ENCODE measurements at regions not wholly inside any gene's neighbourhood (a gene's known extent, or its start where the extent isn't known, plus 50 kb on each side); places are given as distances from the start of the nearest gene placed in this dataset.

DNA sequence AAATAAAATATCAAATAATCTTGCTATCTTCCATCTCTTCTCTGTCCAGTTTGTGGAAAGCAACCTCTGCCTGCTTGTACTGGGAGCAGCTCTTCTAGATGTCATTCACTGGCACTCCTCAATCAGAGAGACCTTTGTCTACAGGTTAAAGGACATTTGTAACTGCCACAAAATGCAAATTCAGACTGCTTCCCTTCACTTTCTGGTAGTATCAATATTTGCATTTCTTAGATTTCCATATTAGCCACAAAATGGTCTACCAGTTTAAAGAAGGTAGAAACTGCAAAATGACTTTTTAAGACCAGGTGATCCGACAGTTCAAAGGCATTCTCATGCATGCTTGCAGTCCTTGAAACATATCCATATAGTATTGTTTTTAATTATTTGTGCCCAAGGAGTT is 51.7 kb upstream of the RCN1 start:
- DNase-seq = no peak

DNA sequence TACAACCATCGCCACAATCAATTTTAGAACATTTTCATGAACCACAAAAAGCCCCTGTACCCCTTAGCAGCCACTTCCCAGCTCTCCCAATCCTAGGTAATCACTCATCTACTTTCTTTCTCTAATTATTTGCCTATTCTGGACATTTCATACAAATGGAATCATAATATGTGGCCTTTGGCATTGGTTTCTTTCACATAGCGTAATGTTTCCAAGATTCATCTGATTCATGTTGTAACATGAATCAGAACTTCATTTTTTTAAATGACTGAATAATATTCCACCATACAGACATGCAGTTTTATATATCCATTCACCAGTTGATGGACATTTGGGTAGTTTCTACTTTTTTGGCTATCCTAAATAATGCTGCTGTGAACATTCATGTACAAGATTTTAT is 56.2 kb upstream of the RCN1 start:
- DNase-seq = no peak

DNA sequence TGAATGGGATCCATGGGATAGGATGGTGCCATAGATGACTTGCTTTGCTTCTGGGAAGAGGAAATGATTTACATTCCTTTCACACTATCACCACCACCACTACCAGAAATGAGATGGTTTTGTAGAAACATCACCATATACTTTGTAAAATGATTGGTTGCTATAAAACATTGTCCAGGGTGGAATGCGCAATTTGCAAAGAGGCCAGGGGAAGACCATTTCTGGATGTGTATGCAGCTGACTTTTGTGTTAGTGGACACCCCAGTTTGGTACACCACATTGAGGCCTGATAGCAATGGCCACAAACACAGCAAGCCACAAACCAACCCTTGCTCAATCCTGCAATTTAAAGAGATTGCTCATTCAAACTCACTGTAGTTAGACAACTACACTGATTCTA is 56.7 kb upstream of the RCN1 start:
- DNase-seq = no peak

DNA sequence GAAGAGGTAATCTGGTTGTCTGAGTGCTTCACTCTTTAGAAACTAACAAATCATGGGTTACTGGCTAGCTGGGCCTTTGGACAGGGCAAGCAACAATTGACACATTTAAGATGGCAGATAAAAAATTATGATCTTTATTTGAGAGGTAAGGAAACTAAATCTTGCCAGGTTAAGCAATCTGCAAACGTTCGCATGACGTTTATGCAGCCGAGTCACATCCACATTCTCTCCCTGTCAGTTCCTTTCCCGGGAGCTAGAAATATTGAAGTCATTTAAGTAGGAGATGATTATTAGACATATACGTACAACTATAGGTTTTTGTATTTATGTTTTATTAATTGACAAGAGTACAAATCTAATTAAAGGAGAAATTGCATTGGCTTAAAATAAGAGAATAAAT is 57.4 kb upstream of the RCN1 start:
- no peak for DNase-seq

DNA sequence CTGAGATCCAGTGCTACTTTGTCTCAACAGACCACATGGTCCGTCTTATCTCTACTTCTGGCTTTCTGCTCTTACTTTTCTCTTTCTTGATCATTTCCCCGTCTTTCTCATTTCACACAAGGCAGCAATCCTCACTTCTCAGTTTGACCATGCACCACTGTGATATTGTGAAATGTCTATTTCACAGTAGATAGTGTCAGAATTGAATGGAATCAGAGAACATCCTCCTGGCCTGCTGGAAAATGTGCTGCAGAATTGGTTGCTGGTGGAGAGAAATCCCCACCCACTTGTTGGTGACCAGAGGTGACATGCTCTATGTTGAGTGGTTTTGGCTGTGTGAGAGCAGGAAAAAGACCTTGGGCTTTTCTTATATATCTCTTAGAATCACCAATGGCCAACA is 57.8 kb upstream of the RCN1 start:
- no peak for DNase-seq

DNA sequence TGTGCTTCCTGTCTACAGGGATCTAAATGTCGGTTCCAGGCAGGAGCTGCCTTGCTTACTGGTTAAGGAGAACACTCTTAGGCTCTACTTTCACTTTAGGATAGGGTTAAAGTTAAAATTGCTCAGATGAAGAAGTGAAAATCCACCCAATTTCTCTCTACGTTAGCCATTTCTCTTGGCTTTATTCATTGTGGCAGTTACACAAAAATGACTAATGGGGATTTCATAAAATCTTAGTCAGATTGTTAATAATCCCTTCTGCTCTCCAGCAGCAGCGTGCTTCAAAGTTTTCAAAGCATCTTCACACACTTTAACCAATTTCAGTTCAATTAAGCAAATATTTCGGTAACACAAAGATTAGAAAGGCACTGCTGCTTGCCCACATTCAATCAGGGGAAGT is 58.4 kb upstream of the RCN1 start:
- DNase-seq = no peak

DNA sequence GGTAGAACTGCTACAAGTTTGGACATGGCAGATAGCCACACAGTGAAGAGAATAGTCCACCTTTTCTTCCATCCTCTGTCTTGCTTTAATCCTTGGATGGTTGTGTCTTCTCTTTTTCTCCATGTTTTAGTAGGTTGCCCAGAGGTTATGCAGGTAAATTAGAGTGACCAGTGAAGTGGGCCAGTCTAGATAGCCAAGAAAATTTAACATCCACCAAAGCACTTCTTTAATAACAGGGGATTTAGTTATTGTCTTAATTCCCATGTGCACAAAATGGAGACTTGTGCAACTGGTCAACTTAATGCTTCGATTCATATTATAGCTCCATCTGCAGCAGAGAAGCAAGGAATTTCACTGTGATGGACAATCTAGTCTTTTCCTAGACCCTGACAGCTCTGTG is 58.8 kb upstream of the RCN1 start:
- no peak for DNase-seq

DNA sequence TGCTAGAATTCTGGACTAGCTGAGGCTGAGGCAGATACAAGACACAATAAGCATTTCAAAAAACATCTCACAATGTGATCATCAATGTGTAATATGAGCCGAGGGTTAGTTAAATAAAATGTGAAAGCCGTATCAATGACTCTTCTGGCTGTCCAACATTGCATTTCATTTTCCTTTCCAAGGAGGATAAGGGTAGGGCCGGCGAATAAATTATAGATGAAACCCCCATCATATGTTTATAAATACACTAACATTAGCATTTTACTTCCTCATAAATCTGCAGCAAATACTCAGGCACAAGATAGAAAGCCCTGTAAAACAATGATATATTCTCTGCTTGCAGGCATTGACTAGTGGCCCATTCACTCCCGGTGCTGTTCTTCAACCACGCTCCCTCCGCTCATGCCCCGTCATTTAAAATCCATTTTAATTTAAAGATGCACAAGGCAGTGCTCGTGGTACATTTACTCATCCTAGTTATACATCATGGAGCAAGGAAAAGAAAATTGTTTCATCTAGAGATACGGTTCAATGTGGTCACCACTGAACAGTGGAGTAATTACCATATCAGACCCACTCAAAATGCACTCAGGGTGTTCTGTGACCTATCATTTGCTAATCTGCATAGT is 59.9 kb upstream of the RCN1 start:
- no peak for DNase-seq

DNA sequence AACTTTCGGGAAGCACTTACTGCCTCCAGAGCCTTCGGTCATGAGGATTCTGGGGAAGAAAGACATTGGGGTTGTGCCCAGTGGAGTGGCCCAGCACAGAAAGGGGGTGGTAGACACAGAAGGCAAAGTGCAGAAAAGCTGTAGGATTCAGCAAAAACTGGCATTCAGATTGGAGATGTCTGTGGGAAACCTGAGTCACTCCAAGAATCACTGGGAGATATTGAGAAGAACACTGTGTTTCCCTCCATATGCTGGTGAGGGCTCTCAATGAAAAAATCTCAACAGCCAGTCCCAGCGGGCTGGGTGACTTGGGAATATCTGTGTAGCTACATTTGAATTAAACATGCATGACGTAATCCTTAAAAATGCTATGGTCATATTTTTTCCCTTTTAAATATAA is 61.2 kb upstream of the RCN1 start:
- DNase-seq = no peak

DNA sequence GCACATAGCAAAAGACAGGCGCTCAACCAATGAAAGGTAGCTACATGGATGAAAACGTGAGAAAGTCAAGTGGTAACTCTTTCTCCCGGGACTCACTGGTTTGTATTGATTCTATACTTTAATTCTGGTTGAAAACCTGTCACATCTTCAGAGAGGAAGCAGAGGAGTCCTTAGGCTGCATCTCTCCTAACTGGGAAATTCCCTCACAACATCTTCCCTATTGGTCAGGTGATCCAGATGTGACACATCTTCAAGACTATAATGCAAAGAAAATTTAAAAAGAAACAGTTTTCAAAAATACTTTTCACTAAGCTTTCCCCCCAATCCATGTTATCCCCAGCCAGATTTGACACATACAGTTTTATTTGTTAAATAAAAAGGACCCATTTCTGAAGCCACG is 62.7 kb upstream of the RCN1 start:
- no peak for DNase-seq

DNA sequence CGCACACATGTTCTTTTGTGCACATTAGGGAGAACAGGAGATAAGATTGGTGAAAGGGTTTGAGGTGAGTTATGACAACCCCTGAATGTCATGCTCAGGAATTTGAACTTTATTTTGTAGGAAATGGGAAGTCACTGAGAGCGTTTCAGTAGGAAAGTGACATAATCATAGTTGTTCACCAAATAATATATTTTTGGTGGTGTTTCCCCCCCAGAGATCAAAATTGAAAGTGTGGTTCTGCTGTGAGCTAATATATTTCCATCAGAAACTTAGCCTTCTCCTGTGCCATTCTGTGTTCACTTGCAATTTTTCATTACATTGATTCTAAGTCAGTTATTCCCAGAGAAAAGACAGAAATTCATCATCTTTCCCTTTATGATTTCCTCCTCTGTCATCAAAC is 64.1 kb upstream of the RCN1 start:
- no peak for DNase-seq

DNA sequence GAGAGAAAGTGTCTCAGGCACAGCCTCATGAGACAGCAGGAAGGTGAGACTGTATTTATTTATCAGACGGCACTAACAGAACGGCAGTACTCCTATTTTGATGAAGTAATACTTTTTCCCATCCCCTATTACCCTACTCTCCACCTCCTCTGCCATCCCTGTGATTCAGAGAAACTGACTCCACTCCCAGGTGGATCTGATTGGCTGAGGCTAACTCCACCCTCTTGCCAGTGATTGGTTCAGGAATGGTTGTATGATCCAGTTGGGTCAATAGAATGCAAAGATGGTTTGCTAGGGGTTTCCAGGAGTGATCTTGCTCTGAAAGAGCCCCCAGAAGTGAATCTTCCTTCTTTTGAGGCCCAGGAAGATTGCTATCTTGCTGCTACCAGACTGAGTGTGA is 65.9 kb upstream of the RCN1 start:
- no peak for DNase-seq

DNA sequence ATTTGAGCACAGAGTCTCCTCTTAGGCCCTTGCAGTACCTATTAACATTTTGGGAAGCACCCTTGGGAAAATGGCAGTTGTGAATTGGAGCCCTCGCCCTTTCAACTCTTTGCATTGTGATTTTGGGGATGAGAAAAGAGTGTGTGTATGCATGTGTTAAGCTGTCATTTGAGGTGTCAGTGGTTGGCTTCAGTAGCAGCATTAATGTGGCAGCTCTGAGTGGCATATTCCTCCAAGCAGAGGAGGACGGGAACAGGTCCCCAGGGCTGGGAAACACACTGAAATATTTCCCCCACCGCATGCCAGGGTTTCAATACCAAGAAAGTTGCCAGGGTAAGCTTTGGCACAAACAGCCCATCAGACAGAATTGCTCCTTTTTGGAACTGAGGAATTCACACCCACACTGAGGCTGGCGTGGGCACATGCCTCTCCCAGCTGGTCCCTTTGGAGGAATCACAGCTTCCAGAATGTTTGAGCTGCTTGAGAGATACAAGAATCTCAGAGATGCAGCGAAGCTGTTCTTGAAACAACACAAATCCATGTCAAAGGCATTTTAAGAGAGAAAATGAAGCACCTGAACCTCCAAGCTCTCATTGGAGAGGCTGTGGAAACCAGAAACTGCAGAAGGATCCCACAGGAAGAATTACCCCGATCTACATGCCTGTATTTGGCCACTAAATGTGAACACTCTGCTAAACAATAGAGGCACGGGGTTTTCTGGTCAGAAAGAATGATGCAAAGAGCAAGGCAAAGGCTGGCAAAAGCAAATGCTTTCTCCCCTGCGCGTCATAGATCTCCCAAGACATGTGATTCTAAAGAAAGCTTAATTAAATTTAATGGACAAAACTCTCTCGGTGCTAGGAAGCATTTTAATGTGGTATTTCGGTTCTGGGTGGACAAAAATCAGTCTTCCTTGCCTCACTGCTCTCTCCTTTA is 67.2 kb upstream of the RCN1 start:
- DNase-seq = no peak

DNA sequence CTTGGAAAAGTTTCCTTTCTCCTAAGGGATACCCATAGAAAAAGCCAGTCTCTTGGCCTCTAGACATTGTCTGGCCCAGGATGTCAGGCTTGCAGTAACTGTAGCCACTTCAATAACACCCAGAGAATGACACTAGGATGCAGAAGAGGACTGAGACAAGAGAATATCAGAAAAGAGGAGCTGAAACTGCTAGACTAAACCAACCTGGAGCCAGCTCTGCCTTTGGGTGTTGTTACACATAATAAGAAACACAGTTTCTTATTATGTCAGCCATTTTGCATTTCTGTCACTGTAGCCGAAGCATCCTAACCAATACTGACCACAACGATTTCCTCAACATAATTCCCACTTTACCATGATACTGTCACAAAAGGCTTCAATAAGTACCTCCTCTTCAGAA is 72.2 kb upstream of the RCN1 start:
- DNase-seq = no peak

DNA sequence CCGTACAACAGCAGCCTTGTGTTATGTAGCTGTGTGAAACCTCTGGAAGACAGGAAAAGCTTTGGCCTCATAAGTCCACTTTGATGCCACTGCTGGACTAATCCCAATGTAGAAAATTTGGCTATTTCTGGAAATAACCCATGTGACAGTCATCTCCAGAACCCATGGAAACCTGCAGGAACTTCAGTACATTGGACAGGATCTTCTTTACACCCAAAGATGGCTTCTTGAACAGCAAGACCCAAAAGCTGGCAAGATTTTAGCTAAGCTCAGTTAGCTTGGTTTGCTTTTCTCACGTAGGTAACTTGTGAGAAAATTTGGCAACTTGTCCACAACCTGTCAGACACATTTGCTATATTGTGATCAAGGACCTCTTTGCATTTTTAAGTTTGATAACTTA is 74.8 kb upstream of the RCN1 start:
- DNase-seq = no peak

DNA sequence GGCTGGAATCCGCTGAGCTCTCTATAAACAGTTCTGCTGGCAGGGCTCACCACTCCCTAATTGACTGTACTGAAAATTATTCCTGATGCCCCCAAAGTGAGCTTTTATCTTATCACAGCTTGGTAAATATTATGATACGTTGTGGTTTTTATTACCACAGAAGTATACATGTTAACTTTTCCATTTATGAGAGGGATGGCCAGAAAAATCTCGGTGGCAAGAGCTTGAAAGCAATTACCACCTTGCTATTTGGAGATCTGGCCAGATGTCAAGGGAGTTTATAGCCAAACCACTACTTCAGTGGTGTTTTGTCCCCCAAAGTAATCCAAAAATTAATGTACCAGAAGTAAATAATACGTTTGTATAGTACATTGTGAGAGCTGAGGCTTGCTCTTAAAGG is 75.4 kb upstream of the RCN1 start:
- no peak for DNase-seq

DNA sequence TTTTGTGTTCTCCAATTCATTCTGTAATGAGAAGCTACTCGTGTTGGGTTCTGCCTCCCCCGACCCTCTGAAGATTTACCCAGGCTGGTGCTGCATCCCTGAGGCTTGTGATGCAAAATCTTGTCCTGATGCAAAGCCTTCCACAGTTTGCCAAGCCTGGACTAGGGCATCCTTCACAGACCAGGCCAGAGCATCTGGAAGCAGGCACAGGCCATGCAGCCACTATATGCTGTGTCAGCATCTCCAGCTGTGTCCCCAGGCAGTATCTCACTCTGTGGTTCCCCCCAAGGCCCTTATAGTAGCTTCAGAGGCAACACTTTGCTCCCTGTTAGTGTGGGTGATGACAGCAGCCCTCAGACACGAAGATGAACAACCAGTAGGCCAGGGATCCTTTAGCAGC is 77.3 kb upstream of the RCN1 start:
- no peak for DNase-seq

DNA sequence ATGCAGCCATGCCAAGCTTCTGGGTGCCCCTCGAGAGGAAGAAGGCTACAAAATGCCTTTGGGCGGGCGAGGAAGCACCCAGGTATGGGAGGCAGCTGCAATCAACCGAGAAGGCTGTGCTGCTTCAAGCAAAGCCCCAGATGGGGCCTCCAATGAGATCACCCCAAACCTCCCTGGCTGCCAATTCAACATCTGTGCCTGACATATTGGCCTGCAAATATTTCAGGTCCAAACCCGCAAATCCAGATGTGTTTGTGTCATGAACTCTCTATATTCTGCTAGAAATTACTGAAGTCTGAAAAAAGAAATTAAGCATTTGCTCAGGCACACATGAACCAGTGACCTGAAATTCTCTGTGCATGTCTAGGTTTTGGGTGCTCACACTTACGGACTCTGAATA is 78.8 kb upstream of the RCN1 start:
- DNase-seq = no peak

DNA sequence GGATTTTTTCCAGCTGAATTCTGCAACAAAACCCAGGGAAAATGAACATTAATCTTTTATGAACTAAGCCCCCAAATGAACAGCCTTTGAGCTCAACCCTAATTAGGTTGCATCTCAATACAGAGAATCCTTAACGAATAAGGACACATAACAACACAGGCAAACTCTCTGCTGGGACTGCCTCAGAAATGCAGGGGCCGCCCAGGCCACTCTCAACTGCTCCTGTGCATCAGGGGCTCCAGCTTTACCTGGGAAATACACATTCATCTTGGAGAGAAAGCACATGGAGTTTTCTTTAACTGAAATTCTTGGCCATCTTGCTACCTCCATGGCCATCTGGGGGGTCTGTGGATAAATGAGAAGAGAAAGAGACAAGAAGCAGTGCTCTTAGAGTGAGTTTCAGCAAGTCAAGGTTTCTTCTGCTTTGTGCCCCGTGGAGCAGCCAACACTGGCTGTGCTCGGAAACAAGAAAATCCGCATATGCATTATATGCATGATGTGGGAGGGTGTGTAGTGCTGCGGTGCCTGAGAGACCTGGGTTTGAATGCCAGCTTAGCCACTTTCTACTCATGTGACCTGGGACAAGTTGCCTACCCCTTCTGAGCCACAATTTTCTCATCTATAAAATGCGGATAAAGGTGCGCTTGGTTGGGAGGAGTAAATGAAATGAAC is 81.9 kb upstream of the RCN1 start:
- DNase-seq = no peak

DNA sequence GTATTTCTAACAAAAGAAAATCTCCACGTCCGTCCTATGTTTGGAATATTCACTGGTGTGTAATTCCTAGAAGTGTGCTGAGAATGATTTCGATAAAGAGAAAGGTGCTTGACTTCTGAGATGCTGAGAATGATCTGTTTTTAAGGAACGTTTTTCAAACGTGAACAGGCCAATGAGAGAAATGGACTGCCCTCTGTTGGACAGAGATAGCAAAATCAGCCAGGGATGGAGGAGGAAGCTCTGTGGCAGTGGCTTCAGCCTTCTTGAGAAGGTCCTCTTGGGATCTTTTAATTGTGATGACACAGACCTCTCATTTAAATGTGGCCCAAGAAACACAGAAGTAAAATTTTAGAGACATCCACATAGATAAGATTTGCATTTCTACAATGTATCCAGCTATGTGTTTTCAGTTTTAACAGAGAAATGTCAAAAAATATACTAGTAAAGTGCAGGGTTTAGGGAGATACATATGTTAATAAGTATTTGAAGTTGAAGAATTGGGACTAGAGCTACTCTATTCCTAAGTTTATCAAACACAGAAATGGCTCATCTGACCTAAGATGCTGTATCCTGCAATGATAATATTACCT is 84.0 kb upstream of the RCN1 start:
- DNase-seq = no peak

DNA sequence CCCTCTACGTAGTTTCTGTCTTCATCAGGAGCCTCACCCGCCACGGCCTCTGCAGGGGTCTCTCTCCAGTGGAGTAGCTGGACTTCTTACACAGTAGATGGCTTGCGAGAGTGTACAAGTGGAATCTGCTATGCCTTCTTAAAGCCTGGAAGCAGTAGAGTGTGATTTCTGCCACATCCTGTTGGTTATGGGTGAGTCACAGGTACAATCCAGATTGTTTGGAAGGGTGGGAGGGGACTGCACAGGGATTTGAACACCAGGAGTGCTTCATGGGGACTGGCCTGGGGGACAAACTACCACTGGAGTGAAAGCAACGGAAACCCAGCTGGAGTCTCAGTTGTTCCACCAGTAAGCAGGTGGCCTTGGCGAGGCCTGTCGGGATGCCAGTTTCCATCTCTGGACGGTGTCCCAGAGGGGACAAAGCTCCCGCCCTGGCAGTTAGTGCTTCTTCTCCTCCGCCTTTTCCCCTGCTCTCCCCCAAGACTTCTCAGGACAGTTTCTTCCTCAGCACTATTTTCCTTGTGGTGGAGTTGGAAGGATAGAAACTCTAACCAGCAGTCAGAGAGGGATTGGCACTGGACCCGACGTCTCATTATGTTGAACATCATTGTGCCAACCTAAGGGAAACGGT is 85.0 kb upstream of the RCN1 start:
- no peak for DNase-seq

DNA sequence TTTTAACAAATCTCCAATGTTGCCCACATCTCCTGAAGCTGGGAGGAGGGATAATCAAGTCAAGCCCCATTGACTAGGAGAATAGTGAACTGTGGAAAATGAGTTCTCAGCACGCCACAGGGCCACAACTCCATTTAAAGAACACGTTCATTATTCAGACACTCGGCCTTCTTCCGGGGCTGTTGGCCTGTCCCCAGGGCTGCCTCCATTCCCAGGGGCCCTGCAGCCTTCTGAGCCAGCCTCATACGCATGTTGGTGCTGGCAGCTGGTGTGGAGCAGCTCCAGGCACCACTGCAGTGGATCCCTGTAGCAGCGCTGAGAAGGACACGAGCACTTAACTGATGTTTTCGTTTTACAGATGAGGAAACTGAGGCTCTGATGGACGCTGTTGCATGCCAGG is 87.5 kb upstream of the RCN1 start:
- no peak for DNase-seq

DNA sequence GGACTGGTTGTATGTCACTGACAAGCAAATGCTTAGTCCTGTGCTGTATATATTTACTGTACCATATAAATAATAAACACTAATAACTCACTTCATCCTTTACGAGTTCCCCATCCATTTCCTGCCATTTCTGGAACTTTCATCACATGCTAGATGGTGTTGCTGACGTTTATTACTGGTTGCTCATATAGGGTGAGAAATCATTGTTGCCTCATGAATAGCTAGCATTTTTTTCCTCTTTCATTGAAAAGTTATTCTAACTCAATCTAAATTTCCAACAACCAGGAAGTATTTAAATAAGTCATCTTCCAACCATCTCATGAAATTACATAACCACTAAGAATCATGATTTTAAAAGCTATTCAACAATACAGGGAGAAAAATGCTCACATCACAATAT is 88.6 kb upstream of the RCN1 start:
- no peak for DNase-seq
